ENCODE measurements at regions not wholly inside any gene's neighbourhood (a gene's known extent, or its start where the extent isn't known, plus 50 kb on each side); places are given as distances from the start of the nearest gene placed in this dataset.
"Not testable (repeated sequence)": the region's sequence is repeated elsewhere in the genome, so short reads cannot be mapped to it uniquely, and the experiment has no call there.

GRCh38 chr2:36091844-36092741 lies 263.5 kb upstream of the CRIM1 start:
- TF ChIP-seq POLR2AphosphoS5 (IDR thresholded peaks at IDR 0.05); RAD21 (conservative IDR thresholded peaks at IDR 0.05); EZH2 (IDR thresholded peaks at IDR 0.05; ENCODE audit: borderline replicate concordance, insufficient read depth, low read length, poor library complexity, severe bottlenecking); EP300 (conservative IDR thresholded peaks at IDR 0.05; ENCODE audit: poor library complexity, severe bottlenecking): not testable (repeated sequence)
- TF ChIP-seq, protein P1, sequence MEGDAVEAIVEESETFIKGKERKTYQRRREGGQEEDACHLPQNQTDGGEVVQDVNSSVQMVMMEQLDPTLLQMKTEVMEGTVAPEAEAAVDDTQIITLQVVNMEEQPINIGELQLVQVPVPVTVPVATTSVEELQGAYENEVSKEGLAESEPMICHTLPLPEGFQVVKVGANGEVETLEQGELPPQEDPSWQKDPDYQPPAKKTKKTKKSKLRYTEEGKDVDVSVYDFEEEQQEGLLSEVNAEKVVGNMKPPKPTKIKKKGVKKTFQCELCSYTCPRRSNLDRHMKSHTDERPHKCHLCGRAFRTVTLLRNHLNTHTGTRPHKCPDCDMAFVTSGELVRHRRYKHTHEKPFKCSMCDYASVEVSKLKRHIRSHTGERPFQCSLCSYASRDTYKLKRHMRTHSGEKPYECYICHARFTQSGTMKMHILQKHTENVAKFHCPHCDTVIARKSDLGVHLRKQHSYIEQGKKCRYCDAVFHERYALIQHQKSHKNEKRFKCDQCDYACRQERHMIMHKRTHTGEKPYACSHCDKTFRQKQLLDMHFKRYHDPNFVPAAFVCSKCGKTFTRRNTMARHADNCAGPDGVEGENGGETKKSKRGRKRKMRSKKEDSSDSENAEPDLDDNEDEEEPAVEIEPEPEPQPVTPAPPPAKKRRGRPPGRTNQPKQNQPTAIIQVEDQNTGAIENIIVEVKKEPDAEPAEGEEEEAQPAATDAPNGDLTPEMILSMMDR (IDR thresholded peaks at IDR 0.05; ENCODE audit: poor library complexity, severe bottlenecking), result not testable (repeated sequence)
